GM18499 (cell line): ENCODE measurements at regions not wholly inside any gene's neighbourhood (a gene's known extent, or its start where the extent isn't known, plus 50 kb on each side); places are given as distances from the start of the nearest gene placed in this dataset.

Experiments used
- ATAC-seq: cut with Tn5 transposase; IDR thresholded peaks from one replicate; pipeline ENCODE4 v1.9.1; 2021; ENCODE audit warnings: moderate number of reproducible peaks; ENCODE audit not compliant: insufficient read depth, unreplicated experiment

DNA sequence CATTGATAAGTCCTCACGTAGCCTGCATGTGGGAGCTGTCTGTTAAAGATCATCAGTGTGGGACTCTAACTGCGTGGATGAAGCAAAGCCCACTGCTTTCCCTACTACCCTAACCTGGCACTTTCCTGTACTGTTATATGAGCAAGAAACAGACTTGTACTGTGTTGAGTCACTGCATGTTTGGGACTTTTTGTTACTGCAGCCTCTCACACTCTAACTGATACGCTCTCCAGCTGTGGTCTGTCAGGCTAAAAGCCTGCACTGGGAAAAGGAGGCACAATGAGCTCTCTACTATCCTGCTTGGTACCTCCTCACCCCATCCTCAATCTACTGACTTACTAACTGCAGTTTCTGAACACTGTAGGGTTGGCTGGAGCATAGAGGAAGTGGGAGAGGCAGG is 93.7 kb upstream of the PLET1 start:
- ATAC-seq: no peak

DNA sequence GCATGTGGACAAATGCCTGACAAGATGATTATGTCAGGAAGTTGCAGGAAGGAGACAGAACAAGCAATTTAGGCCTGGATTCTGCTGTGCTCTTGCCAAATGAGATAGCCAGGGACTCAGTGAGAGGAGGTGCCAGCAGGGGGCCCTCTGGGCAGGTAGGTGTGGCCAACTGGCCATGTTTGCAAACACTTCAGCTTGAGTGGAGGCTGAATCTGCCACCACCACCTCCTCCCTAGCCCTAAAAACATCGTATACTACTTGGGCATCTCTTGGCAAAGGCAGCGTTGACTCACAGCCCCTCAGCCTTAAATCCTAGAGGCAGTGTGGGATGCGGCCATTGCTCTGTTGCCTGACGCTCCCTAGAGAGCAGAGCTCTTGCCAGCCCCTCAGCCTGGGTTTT is 95.1 kb upstream of the PLET1 start:
- ATAC-seq: no peak

DNA sequence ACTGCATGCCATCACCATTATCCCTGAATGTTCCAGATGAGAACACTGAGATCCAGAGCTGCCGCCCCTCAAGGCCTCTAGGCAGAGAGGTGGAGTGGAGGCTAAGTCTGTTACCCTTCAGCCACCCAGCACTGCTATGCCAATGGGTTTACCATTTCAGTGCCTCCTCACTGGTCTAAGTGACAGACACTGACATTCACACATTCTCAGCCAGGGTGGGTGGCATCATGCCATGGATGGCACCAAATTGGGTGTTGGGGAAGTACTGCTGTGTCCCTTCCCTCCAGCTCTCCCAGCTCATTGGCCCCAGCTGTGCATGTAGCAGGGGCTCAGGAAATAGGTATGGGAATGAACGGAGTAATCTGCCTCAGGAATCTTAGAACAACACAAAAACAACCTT is 96.8 kb upstream of the PLET1 start:
- ATAC-seq: no peak

DNA sequence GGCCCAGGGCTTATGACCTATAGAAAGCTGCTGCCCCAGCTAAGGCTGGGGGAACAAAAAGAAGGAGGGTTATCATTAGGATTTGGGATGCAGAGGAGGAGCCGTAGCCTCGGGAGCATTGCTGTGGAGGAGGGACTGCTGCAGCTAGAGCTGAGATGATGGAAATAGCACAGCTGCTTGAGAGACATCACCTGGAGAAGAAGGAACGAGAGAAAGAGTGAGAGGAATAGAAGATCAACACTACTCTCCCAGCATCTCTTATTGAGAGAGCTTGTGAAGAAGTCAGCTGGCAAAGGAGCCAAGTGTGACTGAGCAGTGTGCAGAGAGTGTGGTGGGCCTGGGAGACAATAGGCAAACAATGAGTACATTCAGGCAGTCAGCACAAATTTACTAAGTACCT is 100.7 kb upstream of the PLET1 start:
- ATAC-seq: no peak

DNA sequence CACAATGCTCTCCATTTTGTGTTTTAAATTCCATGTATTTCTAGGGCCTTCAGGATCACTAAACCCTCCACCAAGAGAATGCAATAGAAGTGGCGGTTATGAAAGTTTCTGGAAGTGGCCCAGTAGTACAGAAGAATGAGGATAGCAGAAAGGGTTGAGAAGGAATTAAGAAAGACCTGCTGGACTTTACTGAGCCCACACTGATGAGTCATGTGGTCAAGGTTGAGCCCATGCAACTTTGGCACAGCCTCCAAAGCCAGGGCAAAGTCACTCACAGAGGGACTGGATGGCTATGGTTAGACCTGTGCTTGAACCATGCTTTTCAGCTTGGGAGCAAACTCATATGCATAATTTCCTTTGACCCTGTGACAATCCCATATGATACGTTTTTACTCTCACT is 102.9 kb upstream of the PLET1 start:
- ATAC-seq: no peak

DNA sequence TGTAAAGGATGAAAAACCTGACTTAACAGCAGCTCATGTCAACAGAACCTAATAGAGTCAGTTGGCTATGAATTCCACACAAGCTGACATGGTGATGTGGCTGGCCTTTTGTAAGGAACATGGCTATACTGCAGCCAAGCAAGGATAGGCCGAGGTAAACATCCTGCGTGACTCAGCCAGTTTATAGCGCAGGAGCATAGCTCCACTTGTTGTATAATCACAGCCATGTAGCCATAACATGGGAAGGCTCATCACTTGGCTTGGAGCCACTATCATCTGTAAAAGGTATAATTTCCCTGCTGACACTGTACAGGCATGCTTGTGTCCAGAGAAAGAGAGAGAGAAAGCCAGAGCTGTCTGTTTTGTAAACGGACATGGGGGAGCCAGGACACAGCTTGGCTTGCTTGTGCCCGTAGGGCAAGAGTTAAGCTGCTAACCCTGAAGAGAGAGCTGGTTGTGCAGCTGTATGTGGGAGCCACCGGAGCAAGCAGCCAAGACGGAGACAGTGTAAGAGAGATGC is 104.4 kb upstream of the PLET1 start:
- ATAC-seq: no peak

DNA sequence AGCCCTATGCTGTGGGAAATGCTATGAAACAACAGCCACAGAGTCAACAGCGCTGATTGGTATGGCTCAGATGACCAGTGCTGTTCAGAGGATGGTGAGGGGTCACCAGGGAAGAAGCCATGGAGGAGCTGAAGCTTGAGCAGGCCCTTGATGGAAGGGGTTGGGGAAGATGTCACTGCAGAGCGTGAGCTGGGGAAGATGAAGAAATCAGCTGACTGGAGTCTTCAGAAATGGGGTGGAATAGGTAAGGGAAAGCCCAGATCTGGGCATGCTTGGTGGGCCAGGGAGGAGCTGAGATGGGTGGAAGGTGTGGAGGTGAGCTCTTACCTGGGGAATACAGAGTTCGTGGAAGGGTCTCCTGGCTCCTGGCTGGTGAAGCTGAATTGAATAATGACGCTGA is 105.4 kb upstream of the PLET1 start:
- no peak for ATAC-seq

DNA sequence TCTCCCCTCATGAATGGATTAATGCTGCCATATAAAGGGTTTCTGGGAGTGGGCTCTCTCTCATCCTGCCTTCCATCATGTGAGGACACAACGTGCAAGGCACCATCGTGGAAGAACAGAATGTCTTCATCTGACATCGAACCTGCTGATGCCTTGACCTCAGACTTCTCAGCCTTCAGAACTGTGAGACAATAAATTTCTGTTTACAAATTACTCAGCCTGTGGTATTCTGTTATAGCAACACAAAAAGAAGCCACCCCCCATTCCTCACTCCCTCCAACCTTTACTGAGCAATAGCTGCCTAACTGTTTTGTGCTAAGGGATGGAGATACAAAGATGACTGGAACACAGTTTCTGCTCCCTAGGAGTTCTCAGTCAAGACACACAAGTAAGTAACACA is 106.1 kb upstream of the PLET1 start:
- ATAC-seq: no peak

DNA sequence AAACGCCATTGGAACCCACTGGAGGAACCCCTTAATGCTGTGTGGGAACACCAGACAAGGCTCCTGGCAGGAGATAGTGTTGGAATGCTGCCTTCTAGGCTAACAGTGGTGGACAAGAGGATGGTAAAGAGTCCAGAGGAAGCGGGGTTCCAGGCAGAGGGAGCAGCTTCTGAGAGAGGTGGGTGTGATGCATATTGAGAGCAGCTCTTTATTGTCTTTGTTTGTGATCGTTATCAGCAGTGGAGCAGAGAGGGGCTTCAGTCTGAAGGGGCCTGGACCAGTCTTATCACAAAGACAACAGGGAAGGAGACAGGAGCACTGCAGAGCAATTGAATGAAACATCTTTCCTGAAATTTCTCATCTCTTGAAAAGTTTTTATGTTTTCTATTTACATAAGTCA is 106.8 kb upstream of the PLET1 start:
- no peak for ATAC-seq

DNA sequence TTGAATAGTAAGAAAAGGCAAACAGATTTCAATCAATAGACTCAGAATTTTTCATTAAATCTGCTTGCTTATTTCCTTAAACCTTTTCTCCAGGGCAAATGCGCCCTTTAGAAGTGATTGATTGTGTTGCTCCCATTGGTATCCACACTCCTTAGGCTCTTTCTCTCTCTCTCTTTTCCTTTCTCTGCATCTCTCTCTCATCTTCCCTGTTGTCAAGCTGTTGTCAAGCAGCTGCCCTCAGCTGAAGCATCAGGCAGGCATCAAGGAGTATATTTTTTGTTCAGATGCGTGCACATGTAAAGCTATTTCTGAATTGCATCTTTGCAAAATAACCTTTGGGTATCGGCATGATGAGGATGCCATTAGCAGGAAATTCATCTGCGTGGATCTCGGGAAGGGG is 107.2 kb upstream of the PLET1 start:
- ATAC-seq: no peak

DNA sequence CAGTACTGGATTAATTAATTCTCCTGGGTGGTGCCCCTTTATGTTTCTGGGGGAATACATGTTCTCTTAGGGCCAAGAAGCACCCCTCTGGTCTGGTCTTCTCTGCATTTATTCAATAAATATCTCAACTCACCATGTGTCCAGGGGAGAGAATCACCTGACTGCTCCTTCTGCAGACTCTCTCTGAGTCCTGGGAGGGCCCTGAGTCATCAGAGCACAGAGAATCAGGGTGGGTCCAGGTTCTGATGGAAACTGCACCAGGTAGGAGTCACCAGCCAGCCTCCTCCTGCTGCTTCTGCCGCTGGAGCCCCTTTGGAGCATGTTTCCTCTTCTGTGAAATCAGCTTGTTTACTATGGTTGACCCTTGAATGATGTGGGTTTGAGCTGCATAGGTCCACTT is 107.7 kb upstream of the PLET1 start:
- no peak for ATAC-seq

DNA sequence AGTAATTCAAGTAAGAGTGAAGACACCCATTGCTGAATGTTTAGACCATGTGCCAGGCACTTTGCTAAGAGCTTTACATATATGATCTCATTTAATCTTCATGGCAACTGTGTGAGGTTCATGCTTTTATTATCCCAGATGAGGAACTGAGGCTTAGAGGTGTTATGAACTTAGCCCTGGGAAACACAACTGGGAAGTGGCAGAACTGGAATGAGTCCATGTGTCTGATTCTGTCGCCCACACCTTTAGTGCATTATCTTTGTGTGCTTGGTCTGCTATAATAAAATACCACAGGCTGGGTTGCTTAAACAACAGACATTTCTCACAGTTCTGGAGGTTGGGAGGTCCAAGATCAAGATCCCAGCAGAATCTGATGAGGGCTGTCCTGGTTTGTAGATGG is 108.7 kb upstream of the PLET1 start:
- no peak for ATAC-seq

DNA sequence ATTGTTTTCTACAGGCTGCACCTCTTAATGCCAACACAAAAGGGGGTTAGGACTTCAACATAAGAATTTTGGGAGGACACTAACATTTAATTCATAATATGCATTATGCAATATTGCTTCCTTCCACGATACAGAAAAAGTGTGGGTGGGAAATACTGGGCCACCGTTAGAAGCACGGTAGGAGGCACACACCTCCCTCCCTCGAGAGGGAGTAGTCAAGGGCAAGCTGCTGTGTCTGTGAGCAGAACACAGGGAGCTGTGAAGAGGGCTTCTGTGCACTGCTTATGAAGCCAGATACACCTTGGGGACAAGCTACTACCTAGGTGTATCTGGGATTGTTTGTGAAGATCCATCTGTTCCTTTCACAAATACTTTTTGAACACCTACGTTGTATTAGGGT is 109.3 kb upstream of the PLET1 start:
- no peak for ATAC-seq

DNA sequence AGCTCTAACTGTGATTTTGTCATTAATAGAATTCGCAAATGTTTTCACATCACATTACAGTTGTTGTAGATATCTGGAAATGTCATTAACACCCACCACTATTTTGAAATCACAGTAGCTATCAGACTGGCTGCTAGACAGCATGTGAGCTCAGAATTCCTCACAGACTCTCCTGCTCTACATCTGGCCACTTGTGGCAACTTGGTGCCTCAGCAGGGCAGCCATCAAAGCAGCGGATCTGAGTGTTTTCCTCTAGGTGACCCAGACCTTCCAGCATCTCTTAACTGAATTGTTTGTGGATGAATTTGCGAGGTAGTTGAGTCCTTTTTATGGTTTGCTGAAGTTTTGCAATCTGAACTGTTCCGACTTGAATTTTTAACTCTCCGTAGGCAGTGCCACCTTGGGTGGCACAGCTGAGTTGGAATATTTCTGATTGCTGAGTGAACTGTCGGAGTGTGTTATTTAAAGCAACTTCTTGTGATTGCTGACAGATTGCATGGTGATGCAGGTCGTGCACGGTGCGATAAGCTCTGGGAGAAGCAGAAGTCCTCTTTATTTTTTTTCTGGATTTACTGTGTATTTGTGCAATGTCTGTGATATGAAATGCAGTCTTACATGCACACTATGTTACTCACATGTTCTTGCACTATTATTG is 114.0 kb upstream of the PLET1 start:
- ATAC-seq: no peak

DNA sequence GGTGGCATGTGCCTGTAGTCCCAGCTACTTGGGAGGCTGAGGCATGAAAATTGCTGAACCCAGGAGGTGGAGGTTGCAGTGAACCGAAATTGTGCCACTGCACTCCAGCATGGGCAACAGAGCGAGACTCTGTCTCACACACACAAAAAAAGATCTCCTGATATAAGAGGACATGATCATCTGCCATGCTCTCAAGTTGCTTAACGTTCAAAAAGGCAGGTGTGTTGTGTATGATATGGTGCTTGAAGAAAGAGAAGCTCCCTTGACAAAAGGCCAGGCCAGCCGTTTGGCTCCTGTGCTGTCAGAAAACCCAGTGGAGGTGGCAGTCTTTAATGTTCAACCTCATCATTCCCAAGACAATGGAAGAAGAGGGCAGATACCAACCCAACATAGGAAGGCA is 117.3 kb upstream of the PLET1 start:
- ATAC-seq: no peak

DNA sequence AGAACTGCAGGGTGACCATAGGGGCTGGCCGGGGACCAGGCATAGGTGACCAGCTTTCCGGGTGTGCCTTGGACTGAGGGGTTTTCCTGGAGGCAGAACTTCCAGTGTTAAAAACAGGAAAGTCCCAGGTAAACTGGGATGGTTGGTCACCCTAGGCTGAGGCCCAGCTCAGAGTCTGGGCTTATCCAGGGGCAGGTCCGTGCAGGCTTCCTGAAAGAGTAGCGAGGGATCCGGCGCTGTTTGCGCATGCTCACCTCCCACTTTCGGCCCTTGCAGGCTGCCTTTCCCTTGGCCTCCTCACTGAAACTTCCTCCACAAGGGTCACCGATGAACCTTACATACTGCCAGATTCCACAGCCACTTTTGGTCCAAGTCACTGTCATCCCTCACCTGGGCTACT is 119.8 kb upstream of the PLET1 start:
- no peak for ATAC-seq

DNA sequence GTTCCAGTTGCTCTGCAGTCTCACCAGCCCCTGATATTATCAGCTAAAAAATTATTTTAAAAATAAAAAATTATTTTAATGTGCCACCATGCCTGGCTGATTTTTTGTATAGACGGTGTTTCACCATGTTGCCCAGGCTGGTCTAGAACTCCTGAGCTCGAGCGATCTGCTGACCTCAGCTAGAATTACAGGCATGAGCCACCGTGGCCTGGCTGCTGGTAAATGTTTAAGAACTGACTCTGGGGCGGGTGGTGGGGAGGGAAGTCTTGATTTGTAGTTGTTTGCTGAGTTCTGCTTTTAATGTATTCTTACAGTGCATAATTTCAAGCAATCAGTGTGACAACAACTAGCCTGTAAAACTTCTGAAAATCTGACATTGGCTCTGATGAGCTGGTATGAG is 120.9 kb upstream of the PLET1 start:
- no peak for ATAC-seq

DNA sequence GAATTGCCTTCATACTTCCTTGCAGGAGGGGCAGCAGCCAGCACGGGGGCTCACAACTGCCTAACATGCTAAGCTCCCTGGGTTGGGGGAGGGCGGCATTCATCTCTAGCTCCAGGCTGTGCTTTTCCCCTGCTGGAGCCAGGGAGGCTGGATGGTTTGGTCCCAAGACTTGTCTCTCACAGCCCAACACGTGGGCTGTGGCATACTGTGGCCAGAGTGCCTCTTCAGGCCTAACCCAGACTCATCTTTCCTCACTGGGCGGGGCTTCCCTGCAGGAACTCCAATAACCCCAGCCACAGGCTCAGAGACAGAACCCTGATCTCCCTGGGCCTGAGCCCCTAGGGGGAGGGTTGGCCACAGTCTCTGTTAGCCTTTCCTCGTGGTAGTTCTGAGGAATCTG is 121.9 kb upstream of the PLET1 start:
- ATAC-seq: no peak

DNA sequence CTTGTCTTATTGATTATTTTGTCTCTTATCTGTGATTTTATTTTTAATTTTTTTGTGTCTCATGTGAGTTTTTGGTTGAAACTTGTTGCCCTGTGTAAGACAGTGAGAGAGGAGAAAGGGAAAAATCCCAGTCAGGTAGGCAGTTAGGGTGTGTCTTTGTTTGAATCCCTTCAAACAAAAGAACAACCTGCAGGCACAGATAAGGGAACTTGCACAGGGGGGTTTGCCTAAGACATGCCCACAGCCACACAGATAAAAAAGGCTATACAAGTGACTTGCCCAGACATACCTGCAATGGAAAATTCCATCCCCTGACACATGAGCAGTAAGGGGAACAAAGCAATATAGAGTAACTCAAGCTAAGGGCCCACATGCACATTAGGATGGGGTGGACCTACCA is 127.8 kb upstream of the PLET1 start:
- no peak for ATAC-seq

DNA sequence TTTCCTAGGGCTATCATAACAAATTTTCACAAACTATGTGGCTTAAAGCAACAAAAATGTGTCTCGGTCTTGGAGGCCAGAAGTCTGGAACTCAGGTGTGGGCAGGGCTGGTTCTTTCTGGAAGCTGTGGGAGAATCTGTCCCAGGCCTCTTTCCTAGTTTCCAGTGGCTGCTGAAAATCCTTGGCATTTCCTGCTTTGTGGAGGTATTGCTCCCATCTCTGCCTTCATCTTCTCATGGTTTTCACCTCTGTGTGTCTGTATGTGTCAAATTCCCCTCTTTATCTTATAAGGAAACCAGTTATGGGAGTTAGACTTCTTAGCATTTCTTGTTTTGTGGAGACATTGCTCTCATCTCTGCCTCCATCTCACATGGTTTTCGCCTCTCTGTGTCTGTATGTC is 130.4 kb upstream of the PLET1 start:
- no peak for ATAC-seq

DNA sequence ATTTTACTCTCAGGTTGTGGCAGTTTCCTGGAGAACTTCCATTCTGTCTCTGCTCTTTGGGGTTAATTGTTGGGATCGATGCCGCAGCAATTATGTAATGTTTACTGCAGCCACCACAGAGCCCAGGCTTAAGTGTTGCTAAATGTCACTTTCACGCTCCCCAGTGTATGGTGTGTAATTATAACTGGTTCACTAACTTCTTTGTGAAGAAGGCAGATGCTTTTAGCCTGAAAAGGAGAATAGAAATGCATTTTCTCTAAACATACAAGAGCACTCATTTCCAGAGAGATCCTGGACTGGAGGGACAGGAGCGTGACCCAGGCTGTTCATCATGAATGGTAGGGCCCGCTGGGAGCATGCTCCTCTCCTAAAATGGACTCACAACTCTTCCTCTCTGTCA is 132.2 kb upstream of the PLET1 start:
- no peak for ATAC-seq

DNA sequence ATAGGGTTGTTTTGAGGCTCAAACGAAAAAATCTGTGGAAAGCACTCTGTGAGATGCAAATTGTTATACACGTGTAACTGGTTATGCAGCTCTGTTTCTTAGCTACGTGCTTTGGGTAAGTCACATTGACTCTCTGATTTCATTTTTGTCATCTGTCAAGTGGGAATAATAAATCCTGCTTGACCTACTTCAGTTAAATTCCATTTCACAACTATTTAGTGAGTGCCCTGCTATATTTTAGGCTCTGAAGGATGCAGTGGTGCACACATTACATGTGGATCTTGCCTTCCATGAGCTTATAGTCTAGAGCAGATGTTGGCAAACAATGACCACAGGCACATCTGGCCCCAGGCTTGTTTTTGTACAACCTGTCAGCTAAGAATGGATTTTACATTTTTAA is 133.6 kb upstream of the PLET1 start:
- no peak for ATAC-seq

DNA sequence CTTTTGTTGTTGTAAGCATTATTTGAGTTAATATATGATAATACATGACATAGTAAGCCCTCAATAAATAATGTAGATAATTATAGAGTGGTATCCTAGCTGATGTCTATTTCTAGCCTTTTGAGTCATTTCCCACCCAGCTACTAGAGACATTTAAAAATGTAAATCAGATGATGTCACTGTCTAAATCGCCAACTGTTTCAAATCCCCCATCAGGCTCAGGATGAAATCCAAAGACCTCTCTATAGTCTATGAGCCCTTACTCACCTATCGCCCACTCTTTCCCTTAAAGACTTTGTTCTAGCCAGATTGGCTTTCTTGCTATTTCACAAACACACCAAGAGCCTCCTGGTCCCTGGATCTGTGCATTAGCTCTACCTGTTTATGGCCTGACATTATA is 135.4 kb upstream of the PLET1 start:
- ATAC-seq: no peak
